Bronchial epithelial cell (primary cell): ENCODE measurements at regions not wholly inside any gene's neighbourhood (a gene's known extent, or its start where the extent isn't known, plus 50 kb on each side); places are given as distances from the start of the nearest gene placed in this dataset.

Experiments
- DNase-seq: peaks from one replicate; pipeline ENCODE4 v3.0.0-alpha.2; 2010; ENCODE audit warnings: low read depth
- FAIRE-seq: peaks from 2 replicates; lab custom pipeline; 2011; peaks lifted over from hg19 to GRCh38; lab: Jason Lieb, UNC
- H3K27me3 ChIP-seq: 2 replicates; pipeline ENCODE4 v1.5.1; 2011; ENCODE audit warnings: low read length; ENCODE audit not compliant: control insufficient read depth, insufficient read depth
- H3K36me3 ChIP-seq: 2 replicates; pipeline ENCODE4 v1.5.1; 2011; ENCODE audit warnings: low read length; ENCODE audit not compliant: control insufficient read depth, insufficient read depth
- H3K4me3 ChIP-seq: 2 replicates; pipeline ENCODE4 v1.5.1; 2011; ENCODE audit warnings: mild to moderate bottlenecking, low read depth, low read length, control low read depth
- TF ChIP-seq, protein P1 (sequence below): IDR thresholded peaks from 2 replicates; pipeline ENCODE4 v1.5.1; 2011; ENCODE audit warnings: mild to moderate bottlenecking, moderate library complexity, low read length, control low read depth, inconsistent platforms; ENCODE audit not compliant: insufficient read depth, severe bottlenecking

DNA sequence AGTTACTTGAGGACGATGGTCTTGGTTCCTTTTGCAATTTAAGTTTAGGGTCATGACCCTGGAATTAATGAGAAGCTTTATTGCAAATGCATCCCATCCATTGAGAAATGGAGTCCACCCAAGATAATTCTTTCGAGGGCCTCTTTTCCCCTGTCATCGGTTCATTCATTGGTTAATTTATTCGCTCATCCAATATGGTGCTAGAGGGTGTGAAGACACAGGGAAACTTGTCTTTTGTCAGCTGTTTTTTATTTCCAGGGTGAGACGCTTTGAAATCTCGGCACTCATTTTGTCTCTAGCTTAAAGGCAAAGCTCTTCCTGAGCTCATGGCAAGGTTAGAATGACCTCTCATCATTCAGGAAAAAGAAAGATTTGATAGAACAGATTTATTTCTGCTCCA, 464.2 kb upstream of the EEF2KMT start:
- no peaks in the 10 kb centered on the region for H3K36me3 ChIP-seq
- DNase-seq, result no peak
- TF ChIP-seq, protein P1, sequence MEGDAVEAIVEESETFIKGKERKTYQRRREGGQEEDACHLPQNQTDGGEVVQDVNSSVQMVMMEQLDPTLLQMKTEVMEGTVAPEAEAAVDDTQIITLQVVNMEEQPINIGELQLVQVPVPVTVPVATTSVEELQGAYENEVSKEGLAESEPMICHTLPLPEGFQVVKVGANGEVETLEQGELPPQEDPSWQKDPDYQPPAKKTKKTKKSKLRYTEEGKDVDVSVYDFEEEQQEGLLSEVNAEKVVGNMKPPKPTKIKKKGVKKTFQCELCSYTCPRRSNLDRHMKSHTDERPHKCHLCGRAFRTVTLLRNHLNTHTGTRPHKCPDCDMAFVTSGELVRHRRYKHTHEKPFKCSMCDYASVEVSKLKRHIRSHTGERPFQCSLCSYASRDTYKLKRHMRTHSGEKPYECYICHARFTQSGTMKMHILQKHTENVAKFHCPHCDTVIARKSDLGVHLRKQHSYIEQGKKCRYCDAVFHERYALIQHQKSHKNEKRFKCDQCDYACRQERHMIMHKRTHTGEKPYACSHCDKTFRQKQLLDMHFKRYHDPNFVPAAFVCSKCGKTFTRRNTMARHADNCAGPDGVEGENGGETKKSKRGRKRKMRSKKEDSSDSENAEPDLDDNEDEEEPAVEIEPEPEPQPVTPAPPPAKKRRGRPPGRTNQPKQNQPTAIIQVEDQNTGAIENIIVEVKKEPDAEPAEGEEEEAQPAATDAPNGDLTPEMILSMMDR, result no peak
- no peak for FAIRE-seq
- H3K4me3 ChIP-seq, result no peak overlapping the region
- no peaks in the 10 kb centered on the region for H3K27me3 ChIP-seq

DNA sequence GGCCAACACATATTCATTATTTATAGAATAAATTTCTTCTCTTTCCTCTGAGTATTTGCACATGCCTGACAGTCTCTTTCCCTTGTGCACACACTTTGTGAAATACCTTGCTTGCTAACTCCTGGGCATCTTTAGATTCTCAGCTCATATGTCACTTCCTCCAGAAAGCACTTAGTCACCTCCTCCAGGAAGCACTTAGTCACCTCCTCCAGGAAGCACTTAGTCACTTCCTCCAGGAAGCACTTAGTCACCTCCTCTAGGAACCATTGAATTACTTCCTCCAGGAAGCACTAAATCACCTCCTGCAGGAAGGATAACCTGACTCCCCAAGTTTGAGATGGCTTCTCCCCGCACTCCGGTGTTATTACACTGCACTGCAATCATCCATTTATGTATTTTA, 462.5 kb upstream of the EEF2KMT start:
- Histone ChIP-seq H3K36me3 (no peaks in the 10 kb centered on the region), H3K4me3 (no peak overlapping the region), H3K27me3 (no peaks in the 10 kb centered on the region)
- FAIRE-seq, result no peak
- TF ChIP-seq, protein P1, result no peak
- peak; percentile 4 for DNase-seq

DNA sequence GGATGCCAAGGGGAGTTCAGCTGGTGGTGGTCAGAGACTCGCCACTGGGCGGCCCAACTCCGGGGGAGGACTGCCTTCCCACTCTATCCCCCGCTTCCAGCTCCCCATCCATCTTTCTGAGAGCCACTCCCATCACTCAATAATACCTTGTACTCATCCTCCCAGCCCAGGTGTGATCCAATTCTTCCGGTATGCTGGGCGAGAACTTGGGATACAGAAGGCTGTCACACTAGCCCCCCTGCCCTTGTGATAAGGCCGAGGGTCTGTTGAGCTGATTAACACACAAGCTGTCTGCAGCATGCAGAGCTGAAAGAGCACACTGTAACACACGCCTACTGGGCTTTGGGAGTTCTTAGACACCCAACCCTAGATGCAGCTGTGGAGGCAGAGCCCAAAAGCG, 460.4 kb upstream of the EEF2KMT start:
- Histone ChIP-seq H3K27me3 (no peaks in the 10 kb centered on the region), H3K4me3 (no peak overlapping the region), H3K36me3 (no peaks in the 10 kb centered on the region)
- FAIRE-seq (no peak), DNase-seq (no peak)
- TF ChIP-seq, protein P1, result no peak

DNA sequence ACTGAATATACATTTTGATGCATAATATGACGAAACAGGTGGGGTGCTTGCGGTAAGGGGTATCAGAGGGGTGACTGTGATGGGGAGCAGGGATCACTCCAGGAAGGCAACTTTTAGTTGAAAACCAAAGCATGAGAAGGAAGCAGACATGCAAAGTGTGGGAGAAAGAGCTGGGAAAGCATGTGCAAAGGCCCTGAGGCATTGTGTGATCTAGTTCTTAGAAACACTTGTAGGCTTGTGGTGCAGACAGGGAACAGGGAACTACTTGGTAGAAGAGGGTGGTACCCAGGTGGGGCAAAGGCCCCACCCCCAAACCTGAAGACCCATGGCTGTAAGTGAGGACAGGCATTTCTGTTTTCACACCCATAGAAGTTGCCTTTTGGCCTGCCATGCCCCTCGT, 459.9 kb upstream of the EEF2KMT start:
- no peak for FAIRE-seq
- H3K27me3 ChIP-seq, result no peaks in the 10 kb centered on the region
- DNase-seq, result no peak
- no peaks in the 10 kb centered on the region for H3K36me3 ChIP-seq
- TF ChIP-seq, protein P1, result no peak
- no peak overlapping the region for H3K4me3 ChIP-seq

DNA sequence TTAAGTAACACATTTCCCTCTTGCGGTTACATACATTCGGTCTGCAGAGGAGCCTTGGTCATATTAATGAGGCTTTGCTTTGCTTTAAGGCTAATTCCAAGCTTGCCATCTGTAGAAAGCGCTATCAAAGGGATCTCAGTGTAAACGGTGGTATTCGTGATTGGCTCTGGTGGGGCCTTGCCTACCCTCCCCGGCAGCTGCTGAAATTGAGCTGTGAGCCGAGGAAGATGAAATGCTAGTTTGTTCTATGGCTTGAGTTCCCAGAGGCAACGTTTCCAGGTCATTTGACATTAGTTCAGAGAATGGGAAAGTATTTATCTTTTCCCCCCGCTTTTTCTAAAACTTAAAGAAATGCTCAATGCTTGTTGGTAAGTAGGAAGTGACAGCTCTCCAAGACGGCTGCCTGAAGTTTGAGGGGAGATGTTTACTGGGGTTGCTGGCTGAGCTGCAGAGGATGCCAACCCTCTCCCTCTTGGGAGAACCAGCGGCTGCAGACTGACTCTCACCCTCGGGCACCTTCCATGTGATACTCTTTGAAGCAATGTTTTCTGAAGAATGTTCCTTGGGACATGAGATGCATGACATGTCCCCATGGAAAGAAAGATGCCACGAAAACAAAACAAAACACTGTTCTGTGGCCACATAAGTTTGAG, 458.7 kb upstream of the EEF2KMT start:
- DNase-seq (no peak), FAIRE-seq (no peak)
- TF ChIP-seq, protein P1, result no peak
- H3K4me3 ChIP-seq, result no peak overlapping the region
- no peaks in the 10 kb centered on the region for H3K36me3 ChIP-seq
- H3K27me3 ChIP-seq, result no peaks in the 10 kb centered on the region

DNA sequence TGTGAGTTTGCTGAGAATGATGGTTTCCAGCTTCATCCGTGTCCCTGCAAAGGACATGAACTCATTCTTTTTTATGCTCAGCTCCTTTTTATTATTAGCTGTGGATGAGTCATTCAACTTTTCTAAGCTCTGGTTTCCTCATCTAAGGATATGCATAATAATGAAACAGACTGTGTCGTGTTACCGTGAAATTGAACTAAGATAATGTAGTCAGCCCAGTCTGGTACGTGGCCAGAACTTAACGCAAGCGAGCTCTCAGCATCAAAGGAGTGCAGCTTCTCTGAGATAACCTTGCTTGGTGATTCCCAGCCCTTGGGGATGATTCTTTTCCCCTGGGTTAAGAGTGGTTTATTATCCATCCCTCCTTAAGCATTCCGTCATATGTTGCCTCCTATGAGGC, 454.3 kb upstream of the EEF2KMT start:
- no peak for FAIRE-seq
- TF ChIP-seq, protein P1, result no peak
- Histone ChIP-seq H3K36me3 (no peaks in the 10 kb centered on the region), H3K4me3 (no peak overlapping the region), H3K27me3 (no peaks in the 10 kb centered on the region)
- DNase-seq, result no peak
